ENCODE measurements at regions not wholly inside any gene's neighbourhood (a gene's known extent, or its start where the extent isn't known, plus 50 kb on each side); places are given as distances from the start of the nearest gene placed in this dataset.

DNA sequence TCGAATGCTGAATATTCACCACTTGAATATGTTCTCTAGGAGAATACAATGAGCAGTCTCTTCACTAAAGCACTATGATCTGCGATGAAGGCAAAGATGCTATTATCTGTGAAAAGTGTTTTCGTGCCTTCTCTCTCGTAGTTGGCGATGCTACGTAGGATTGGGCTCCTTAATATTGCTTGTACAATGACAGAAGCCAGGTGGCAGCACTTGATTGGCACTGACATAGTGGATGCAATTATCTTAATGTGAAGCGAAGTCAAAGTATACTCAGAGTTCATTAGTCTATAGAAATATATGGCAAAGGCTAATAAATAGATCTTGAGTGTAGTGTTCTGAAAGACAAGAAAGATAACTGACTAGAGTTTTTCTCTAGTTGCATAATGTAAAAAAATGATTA, 1135.7 kb upstream of the AGA start:
- DNase-seq (ENCODE audit: low spot score): peak; percentile 43

DNA sequence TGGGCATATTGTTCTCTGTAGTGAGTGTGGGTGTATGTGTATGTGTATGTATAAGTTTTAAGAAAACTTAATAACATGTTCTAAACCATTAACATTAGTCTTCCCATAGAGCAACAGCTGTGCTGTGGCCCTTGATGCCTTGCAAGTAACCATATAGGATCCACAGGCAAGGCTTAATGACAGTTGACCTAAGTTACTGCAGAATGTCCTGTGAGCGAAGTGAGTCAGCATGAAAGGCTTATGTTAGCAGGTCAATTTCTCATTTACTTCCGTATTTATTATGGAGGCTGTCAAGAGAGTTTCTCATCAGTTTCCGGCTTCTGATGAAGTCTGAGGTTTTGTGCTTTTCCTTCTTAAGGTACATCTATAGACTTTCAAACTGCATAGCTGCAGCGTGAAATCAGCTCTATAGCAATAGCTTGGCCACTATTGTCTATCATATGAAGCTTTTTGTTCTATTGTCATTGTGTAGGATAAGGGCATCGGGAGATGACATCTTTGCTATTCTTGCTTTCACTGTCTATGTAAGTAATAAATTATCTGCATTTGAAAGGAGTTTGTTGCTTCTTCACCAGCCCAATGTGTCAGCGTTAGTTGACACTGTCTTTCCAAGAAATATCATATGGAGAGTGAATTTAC, 1153.4 kb upstream of the AGA start:
- DNase-seq (ENCODE audit: low spot score): no peak

DNA sequence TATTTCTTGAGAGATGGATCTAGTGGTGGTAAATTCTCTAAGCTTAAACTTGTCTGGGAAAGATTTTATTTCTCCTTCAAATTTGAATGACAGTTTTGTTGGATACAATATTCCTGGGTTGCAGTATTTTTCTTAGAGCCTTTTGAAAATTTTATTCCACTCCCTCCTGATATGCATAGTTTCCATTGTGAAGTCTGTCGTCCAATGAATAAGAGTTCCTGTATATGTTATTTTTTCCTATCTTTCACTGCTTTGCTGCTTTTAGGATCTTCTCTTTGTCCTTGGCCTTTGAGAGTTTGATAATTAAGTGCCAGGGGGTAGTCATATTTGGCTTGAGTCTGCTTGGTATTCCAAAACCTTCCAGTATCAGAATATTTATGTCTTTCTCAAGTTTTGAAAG, 1156.4 kb upstream of the AGA start:
- DNase-seq (ENCODE audit: low spot score): no peak

DNA sequence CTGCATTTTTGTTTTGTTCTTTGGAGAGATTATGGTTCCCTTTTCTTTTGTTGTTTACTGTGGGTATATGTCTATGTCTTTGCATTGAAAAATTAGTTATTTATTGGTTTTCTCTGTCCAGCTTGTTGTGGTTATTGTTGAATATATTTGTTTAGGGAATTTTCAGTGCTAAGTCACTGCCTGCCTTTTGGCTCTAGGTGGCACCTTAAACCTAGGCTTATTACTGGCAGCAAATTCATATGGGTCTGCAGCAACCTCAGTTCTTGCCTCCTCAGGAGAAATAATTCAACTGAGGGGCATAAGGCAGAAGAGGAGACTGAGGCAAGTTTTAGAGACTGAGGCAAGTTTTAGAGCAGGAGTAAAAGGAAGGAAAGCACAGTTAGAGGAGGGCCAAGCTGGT, 1157.3 kb upstream of the AGA start:
- no peak for DNase-seq (ENCODE audit: low spot score)

DNA sequence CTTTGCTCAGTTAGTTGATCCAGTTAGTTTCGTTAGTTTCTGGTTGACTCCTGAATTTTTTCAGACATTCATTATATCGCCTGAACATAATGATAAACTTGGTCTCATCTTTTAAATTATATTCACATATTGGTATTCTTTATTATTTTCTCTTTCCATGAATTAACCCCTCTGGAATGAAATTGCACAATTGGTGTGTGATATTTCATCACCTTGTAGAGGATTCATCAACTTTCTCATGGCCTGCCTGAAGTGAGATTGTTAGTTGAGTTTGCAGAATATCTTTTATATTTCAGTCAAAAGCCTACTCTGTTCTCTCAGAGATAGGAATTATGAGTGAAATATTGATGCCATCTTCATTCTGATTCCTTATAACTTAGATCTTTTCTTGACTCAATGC, 1160.6 kb upstream of the AGA start:
- no peak for DNase-seq (ENCODE audit: low spot score)

DNA sequence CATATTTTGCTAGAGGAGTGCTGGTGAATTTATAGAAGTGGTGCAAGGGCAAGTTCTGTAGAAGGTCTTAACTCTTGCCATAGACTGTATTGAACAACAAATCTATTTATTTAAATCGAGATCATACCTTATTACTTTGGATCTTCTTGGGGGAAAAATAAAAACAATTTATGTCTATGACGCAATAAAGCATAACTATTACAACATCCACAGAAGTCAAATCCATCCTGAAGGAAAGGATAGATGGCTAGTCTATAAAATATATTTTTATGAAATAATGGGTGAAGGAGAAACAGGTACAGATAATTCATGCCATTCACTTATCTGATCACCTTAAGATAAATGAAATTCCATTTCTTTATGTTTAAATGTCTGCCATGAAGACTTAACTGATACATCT, 1168.8 kb upstream of the AGA start:
- no peak for DNase-seq (ENCODE audit: low spot score)

DNA sequence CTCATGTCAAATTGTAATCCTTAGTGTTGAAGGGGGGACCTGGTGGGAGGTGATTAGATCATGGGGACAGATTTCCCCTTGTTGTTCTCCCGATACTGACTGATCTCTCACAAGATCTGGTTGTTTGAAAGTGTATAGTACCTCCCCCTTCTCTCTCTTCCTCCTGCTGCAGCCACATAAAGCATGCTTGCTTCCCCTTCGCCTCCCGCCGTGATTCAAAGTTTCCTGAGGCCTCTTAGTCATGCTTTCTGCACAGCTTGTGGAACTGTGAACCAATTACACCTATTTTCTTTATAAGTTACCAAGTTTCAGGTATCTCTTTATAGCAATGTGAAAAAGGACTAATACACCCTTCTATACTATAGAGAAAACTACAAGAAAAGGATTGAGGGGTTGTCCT, 1170.5 kb upstream of the AGA start:
- DNase-seq (ENCODE audit: low spot score): no peak

DNA sequence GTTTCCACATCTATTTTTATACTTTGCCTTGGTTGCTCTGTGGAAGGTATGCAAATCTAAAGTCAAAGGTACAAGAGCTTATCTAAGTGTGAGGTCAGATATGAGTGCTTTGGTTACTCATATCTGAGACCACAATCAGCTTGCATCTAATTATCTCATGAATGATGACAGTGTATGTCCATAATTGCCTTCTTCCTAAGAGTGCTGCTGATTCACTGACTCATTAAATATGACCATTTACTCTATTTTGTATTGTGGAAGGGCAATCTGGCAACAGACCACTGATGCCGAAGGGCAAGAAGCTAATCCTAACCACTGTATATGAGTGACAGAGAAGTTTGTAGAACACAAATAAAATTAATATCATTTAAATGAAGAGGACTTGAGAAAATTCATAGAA, 1190.2 kb upstream of the AGA start:
- DNase-seq (ENCODE audit: low spot score): peak; percentile 90

DNA sequence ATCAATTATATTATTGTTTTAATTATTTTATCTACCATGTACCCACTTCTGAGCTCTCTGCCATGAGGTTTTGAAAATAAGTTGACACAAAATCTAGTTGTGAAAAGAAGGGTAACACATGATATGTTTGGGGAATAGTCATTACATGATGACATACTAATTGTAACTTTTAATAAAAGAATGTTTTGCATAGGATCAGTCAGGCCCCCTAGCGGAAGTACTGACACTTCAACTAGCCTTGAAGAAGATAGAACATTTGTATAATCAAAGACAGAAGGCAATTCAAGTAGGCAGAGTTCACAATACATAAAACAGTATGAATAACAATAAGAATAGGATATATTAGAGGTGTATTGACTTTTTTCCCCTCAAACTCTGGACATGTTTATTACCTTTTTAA, 1191.0 kb upstream of the AGA start:
- DNase-seq (ENCODE audit: low spot score): no peak

DNA sequence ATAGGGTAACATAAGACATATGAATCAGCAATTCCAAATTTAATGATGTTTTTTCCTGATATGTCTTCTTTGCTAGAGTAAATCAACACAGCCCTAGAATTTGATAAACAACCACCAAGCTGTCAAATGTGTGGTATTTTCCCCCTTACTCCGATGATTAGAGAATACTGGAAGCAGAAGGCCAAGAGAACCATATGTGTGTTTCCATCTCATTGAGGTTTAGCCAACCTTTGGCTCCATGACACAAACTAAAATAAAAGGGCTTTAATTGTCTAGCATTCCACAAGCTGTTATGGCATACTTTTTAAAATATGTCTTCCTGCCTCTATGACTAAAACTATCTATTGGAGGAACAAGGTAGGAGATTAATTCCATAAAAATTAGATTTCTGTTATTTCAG, 1222.4 kb upstream of the AGA start:
- DNase-seq (ENCODE audit: low spot score): no peak

DNA sequence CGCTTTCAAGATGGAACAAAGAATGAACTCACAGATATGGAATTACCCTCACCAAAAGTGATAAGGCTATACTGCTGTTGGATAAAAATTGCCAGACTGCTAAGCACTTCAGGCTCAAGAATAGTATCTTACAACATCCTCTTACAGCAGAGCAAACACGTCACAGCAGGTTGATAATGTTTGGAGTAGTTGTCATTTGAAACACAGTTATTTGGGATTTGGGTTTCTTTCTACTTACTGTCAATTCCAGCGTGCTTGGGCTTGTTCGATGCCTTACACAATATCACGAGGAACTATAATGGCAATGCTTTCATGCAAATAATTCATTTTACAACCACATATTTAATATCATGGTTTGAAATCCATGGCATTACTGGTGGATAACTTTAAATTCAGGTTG, 1223.7 kb upstream of the AGA start:
- no peak for DNase-seq (ENCODE audit: low spot score)

DNA sequence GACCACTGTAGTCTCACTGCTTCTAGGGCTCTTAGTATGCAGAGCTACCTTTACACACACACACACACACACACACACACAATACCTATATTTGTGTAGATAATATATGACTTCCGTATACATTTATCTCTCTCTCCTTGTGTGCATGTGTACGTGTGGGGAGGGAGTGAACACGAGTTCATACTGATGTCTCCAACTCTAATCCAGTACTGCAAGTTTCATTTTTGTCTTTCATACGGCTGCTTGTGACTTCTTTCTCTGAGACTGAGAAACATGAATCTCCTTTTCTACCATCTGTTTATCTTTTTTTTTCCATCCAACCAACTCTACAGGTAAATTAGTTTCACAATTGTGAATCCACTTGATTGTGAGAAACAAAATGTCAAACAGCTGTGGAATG, 1229.5 kb upstream of the AGA start:
- DNase-seq (ENCODE audit: low spot score): no peak

DNA sequence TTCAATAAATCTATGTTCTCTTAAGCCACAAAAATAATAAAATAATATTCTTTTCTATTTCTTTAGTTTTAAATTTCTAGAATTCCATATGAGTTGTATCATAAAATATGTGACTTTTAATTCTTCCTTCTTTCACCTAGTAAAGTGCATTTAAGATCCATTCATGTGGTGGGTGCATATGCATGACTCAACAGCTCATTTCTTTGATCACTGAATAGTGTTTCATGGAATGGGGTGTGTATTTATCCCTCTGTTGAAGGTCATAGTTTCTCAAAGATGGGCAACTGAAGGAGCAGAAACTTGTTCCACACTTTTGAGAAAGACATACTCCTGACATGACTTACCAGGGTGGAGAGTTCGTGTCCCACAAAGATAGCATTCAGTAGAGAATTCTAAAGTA, 1230.3 kb upstream of the AGA start:
- peak; percentile 56 for DNase-seq (ENCODE audit: low spot score)

DNA sequence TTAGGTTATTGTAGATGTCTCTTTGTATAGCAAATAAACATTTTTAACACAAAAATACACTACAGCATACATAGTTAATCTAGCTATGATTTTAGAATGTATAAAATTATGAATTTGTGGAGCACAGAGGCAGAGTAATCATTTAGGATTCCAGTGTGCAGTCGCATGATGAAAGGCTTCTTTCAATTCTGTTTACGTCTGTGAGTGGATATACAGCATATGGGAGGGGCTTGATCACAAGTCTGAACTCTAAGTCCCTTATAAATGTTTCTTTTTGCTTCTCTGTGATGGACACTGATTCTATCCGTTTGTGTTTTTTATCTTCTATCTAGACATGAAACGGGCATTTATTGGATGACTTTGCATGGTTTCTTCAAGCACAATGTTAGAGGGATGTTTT, 1239.6 kb upstream of the AGA start:
- peak; percentile 62 for DNase-seq (ENCODE audit: low spot score)

DNA sequence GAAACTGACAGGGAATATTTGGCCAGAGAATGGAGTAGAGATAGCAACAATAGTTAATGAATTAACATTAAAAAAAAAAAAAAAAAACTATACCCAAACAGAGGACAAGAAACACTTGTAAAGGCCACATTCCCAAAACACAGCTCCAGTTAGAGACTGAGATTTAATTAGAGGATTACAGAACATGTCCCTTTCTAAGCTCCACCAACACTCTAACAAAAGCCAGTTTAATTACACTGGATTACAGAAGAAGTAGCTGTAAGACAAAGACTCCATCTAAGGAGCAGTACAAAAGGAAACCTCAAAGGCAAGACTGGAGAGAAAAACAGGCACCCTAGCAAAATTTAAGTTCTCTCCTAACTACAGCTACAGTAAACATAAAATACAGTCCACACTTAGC, 1247.7 kb upstream of the AGA start:
- DNase-seq (ENCODE audit: low spot score): no peak

DNA sequence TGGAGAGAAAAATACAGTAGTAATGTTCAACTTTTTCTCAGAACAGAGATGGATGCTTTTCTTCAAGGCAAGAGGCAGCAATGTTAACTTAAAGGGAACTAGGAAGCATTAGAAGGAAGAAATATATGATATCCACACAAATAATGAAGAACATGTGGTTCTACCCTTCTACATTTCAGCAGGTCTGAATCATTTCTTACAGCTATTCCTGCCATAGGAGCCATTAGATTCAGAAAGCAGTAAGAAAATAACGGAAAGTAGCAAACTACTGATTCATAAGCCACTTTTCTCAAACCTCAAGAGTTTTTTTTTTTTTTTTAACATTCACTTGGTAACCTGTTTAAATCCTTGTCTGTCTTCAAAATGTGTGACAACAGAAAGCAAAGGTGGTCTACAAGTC, 1251.6 kb upstream of the AGA start:
- DNase-seq (ENCODE audit: low spot score): no peak

DNA sequence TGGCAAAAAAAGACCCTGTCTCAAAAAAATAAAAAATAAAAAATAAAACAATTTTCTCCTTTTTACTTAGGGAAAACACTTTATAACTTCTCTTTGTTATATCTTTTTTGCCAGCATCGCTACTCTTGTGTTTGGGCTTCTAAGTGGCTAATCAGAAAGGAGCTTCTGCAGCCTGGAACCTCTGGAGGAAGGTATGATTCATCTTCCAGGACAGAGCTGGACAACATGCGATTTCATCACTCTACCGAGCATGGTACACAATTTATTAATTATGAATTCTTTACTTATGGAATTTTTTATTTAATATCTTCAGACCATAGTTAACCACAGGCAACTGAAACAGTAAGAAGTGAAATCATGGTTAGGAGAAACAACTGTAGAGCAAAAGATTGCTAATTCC, 1254.3 kb upstream of the AGA start:
- DNase-seq (ENCODE audit: low spot score): no peak

DNA sequence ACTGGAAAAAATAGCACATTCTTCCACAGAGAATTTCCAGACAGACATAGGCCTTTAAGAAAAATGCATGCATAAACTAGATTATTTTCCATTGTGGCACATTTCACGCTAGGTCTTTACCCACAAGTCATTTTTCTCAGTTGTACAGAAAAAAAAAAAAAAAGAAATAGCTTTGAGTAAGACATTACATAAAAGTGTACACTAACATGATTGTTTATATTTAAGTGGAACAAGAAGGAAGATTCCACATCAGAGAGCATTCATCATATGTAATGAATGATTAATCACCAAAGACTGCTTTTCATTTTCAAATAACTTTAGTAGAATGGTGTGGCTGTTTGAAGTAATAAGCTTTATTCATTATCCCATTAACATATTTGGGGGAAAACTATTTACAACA, 1270.2 kb upstream of the AGA start:
- peak; percentile 75 for DNase-seq (ENCODE audit: low spot score)

DNA sequence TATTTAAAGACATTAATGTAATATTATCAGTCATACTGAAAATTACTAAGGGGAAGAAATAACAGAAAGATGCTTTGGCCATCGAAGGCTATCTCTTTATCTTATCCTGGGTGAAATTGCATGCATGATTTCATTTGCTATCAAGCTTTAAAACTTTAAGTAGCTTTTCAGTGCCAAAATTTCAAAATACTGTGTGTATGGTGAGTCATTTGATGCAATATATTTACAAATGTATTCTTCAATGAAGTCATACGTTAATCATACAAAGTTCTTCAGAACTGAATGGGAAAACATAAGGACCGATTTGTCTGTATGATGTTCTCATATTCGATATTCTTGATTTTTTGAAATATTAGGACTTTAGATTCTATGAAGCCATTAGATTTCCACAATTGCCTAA, 1295.8 kb upstream of the AGA start:
- no peak for DNase-seq (ENCODE audit: low spot score)

DNA sequence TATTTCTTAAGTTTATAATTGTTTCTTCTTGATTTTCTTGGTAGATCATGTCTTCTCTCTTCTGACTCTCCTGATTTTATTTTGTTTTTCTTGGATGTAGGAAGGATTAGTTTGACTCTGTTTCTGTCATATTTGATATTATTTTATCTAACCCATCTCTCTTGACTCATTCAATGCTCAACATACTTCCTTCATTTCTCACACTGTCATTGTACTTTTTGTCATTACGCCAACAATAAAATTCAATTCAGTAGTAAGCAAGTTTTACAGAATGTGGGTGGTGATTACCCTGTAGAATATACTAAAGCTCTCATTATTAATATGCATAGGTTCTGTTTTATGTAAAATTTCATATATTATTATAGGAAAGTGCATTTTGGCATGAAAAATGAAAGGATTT, 1303.0 kb upstream of the AGA start:
- no peak for DNase-seq (ENCODE audit: low spot score)

DNA sequence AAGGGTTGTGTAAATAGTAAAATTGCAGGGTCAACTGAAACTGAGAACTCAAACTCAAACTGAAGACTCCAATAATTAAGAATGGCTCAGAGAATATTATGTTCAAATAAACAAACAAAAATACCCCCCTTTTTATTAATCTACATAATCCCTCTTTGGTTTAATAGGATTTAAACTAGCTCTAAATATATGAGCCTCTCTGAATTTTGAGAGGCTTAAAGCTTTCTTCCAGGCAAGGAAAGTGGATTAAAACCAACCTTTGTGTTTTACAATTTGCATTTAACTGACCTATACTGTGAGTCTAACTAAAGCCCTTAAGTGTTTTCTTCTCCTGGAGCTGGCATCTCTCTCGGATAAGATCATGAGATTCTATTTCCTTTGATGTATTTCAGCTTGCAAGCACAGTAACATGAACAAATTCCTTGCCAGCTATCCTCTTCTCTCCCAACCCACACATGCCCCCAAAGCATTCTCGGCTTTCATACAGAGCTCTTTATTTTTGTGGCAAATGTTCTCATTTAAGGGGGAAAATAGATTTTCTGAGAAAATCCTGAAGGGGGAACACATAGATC, 1310.8 kb upstream of the AGA start:
- peak; percentile 39 for DNase-seq (ENCODE audit: low spot score)

DNA sequence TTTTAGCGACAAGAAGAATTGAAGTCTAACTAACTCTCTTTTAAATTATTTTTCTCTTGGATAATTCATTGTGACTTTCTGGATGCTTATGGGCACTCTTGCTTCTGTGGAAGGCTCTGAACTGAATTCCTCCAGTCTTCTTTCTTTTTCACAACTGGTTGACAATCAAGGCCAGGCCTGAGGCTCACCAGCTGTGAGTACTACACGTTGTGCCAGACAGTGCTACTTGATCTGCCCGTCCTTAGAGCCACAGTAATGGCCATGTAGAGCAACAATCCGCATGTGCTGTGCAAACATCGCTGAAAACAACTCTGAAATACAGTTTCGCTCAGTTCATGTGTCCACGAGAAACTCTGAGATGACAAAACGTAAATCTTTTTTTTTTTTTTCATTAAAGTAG, 1336.3 kb upstream of the AGA start:
- DNase-seq (ENCODE audit: low spot score): no peak

DNA sequence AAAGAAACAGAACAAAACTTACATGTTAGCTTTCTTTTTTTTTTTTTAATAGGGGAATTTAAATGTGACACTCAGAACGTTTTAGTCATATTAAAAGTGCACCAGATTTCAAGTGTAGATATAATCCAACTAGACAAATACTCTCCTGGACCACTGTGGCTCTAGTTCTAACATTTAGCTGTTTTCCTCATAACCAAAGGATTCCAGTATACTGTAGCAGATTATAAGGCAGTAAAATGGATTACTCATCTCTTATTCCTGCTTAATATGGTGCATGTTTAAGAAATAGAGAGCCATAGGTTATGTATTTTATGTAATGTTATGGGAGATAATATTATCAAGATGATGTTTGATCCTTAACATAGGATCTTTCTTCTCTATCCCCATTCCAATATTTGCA, 1339.5 kb upstream of the AGA start:
- DNase-seq (ENCODE audit: low spot score): no peak

DNA sequence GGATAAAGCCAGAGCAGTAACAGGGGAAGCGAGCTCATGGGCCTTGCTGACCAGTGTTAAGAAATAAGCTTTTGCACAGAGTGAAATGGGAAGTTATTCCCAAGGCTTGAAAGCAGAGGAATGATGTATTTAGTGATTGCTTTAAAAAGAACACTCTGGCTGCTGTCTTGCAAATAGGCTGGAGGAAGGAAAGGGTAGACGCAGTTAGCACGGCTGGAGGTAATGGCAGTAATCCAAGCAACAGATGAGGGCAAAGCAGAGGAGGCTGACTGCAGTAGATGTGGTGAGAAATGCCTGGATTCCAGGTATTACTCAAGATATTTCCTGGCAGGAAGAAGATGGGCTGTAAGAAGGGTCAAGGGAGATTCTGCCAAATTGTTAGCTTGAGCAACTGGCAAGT, 1342.3 kb upstream of the AGA start:
- no peak for DNase-seq (ENCODE audit: low spot score)

DNA sequence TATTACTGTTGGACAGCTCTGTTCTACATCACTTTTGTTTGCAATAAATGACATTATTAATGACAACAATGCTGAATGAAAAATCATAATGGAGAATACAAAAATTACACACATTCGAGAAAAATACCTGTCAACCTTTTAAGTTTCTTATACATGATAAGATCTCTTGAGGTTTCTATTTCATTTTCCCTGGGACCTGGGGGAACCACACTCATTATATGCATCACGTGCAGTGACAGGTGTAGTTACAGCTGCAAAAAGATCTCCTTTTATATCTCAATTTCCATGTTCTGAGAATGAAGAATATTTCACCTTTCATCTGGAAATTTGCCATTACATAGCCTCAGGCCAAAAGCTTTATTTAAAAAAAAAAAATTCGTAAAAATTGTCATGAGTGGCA, 1347.0 kb upstream of the AGA start:
- no peak for DNase-seq (ENCODE audit: low spot score)
